HepG2 (cell line): ENCODE measurements at regions not wholly inside any gene's neighbourhood (a gene's known extent, or its start where the extent isn't known, plus 50 kb on each side); places are given as distances from the start of the nearest gene placed in this dataset.

Source experiments
- CTCF ChIP-seq: sonication (generic); formaldehyde crosslinking; IDR thresholded peaks from 2 replicates; pipeline ENCODE4 v1.5.0; 2020; ENCODE audit warnings: mild to moderate bottlenecking, missing genetic modification reagents, moderate library complexity
- ELF1 ChIP-seq: sonication (generic); formaldehyde crosslinking; IDR thresholded peaks from 2 replicates; pipeline ENCODE4 v1.4.0; 2020; ENCODE audit warnings: missing genetic modification reagents
- NONO ChIP-seq, 2 experiments: fragments of 450-650 bp in 1 of 2; sonication (generic) in 1 of 2; formaldehyde crosslinking in 1 of 2; IDR thresholded peaks in 1 of 2; conservative IDR thresholded peaks in 1 of 2; 2 replicates each; pipeline versions ENCODE4 v1.6.1 to v1.8.0; 2017 to 2022; ENCODE audit warnings: mild to moderate bottlenecking in 1 of 2, missing genetic modification reagents in 1 of 2, moderate library complexity in 1 of 2
- ZFP1 ChIP-seq: IDR thresholded peaks from 2 replicates; pipeline ENCODE4 v1.6.1; 2016
- ZNF235 ChIP-seq: sonication (generic); formaldehyde crosslinking; IDR thresholded peaks from 2 replicates; pipeline ENCODE4 v1.8.1; 2023; ENCODE audit warnings: mild to moderate bottlenecking, missing genetic modification reagents, borderline replicate concordance
- ZNF597 ChIP-seq: sonication (generic); formaldehyde crosslinking; IDR thresholded peaks from 2 replicates; pipeline ENCODE4 v1.5.0; 2020; ENCODE audit warnings: missing genetic modification reagents
- ZZZ3 ChIP-seq: sonication (generic); formaldehyde crosslinking; IDR thresholded peaks from 2 replicates; pipeline ENCODE4 v1.4.0; 2020; ENCODE audit warnings: missing genetic modification reagents, mild to moderate bottlenecking, borderline replicate concordance

GRCh38 chr1:108314815-108315214 lies 70.9 kb upstream of the NBPF4 start:
- TF ChIP-seq ZNF597 (CRISPR knock-in tag) (no peak), ZZZ3 (no peak), CTCF (CRISPR knock-in tag) (no peak), ZFP1 (CRISPR knock-in tag) (no peak), ELF1 (CRISPR knock-in tag) (no peak), ZNF235 (CRISPR knock-in tag) (no peak), NONO (IDR thresholded peaks at IDR 0.05) (no peak), NONO (CRISPR knock-in tag; conservative IDR thresholded peaks at IDR 0.05) (no peak)
